ENCODE measurements at regions not wholly inside any gene's neighbourhood (a gene's known extent, or its start where the extent isn't known, plus 50 kb on each side); places are given as distances from the start of the nearest gene placed in this dataset.
A peak's percentile ranks its signal among the peaks of the same experiment; 100 is the strongest.

DNA sequence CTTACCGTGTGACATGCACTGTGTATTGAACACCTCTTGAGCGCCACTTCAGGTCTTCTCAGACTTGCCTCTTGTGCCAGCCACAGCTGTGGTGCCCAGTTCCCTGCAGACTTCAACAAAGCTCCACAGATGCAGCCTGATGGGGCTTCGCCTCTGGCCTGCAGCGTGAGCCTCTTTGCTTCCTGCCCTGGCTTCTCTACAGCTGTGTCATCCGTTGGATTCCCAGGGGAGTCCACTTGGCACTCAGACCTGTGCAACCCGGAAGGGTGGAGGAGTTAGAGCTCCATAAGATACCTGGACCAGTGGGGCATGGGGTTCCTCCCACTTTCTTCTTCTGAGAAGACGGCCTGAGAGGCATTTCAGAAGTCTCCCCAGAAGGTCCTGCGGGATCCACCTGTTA is 57.7 kb upstream of the BNIP2 start:
- TF ChIP-seq ELF4 (CRISPR knock-in tag; IDR thresholded peaks at IDR 0.05; ENCODE audit: low read depth) (no peak), NR1H2 (CRISPR knock-in tag; IDR thresholded peaks at IDR 0.05) (no peak)
- TF ChIP-seq, protein P1, sequence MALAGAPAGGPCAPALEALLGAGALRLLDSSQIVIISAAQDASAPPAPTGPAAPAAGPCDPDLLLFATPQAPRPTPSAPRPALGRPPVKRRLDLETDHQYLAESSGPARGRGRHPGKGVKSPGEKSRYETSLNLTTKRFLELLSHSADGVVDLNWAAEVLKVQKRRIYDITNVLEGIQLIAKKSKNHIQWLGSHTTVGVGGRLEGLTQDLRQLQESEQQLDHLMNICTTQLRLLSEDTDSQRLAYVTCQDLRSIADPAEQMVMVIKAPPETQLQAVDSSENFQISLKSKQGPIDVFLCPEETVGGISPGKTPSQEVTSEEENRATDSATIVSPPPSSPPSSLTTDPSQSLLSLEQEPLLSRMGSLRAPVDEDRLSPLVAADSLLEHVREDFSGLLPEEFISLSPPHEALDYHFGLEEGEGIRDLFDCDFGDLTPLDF (CRISPR knock-in tag; IDR thresholded peaks at IDR 0.05), result no peak
- POLR2A ChIA-PET, result no interaction called here
- CTCF ChIA-PET, result interaction anchor here (1.0 to 1.6 kb wide), 2 partner anchors 171 to 580 kb away, joined by 3 to 4 read pairs; no protein-coding TSS in a partner anchor
- H3K27ac Mint-ChIP-seq, result no peak overlapping the region
- peaks cover 23% of the 10 kb centered on the region for H3K9me3 Mint-ChIP-seq
- ATAC-seq (no peak), DNase-seq (ENCODE audit: low spot score) (no peak)
- peaks cover 8% of the 10 kb centered on the region; the same call in 1 of the 2 replicates for H3K27me3 Mint-ChIP-seq (ENCODE audit: low read depth)
- no peak overlapping the region for H3K4me3 Mint-ChIP-seq
- H3K4me1 Mint-ChIP-seq, result no peaks in the 10 kb centered on the region; the same call in 1 of the 2 replicates
- peaks cover 9% of the 10 kb centered on the region for H3K36me3 Mint-ChIP-seq

GRCh38 chr15:59741274-59741906 is 52.3 kb upstream of the BNIP2 start:
- ChIA-PET POLR2A (no interaction called here), CTCF (interaction anchor here (0.7 to 3.3 kb wide), 9 partner anchors 10 to 779 kb away, joined by 3 to 25 read pairs (median 4); no protein-coding TSS in a partner anchor)
- DNase-seq (ENCODE audit: low spot score), result peak; percentile 33
- H3K27me3 Mint-ChIP-seq (ENCODE audit: low read depth), result peaks cover 8% of the 10 kb centered on the region; the same call in 1 of the 2 replicates
- no peak overlapping the region for H3K4me3 Mint-ChIP-seq
- TF ChIP-seq TEAD1 (CRISPR knock-in tag; IDR thresholded peaks at IDR 0.05) (no peak), MYBL2 (CRISPR knock-in tag; IDR thresholded peaks at IDR 0.05) (no peak), FOXP1 (CRISPR knock-in tag; IDR thresholded peaks at IDR 0.05; ENCODE audit: borderline replicate concordance) (no peak), NR3C1 (CRISPR knock-in tag; conservative IDR thresholded peaks at IDR 0.05; ENCODE audit: low read depth) (no peak), FOXP4 (CRISPR knock-in tag; IDR thresholded peaks at IDR 0.05) (no peak), ZNF281 (CRISPR knock-in tag; IDR thresholded peaks at IDR 0.05) (no peak), SMAD4 (CRISPR knock-in tag; IDR thresholded peaks at IDR 0.05) (no peak), CREM (CRISPR knock-in tag; IDR thresholded peaks at IDR 0.05) (no peak), PRDM15 (CRISPR knock-in tag; IDR thresholded peaks at IDR 0.05) (no peak), ATF1 (CRISPR knock-in tag; IDR thresholded peaks at IDR 0.05) (no peak), ZNF138 (CRISPR knock-in tag; conservative IDR thresholded peaks at IDR 0.05) (no peak), STAT6 (CRISPR knock-in tag; conservative IDR thresholded peaks at IDR 0.05; ENCODE audit: low read depth) (no peak)
- TF ChIP-seq, protein P2, sequence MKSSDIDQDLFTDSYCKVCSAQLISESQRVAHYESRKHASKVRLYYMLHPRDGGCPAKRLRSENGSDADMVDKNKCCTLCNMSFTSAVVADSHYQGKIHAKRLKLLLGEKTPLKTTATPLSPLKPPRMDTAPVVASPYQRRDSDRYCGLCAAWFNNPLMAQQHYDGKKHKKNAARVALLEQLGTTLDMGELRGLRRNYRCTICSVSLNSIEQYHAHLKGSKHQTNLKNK (CRISPR knock-in tag; IDR thresholded peaks at IDR 0.05), result no peak
- TF ChIP-seq, protein P3, sequence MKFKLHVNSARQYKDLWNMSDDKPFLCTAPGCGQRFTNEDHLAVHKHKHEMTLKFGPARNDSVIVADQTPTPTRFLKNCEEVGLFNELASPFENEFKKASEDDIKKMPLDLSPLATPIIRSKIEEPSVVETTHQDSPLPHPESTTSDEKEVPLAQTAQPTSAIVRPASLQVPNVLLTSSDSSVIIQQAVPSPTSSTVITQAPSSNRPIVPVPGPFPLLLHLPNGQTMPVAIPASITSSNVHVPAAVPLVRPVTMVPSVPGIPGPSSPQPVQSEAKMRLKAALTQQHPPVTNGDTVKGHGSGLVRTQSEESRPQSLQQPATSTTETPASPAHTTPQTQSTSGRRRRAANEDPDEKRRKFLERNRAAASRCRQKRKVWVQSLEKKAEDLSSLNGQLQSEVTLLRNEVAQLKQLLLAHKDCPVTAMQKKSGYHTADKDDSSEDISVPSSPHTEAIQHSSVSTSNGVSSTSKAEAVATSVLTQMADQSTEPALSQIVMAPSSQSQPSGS (CRISPR knock-in tag; IDR thresholded peaks at IDR 0.05; ENCODE audit: borderline replicate concordance, low read depth), result no peak
- H3K36me3 Mint-ChIP-seq, result peaks cover 9% of the 10 kb centered on the region
- H3K9me3 Mint-ChIP-seq, result peaks cover 23% of the 10 kb centered on the region
- ATAC-seq, result peak; percentile 91
- H3K27ac Mint-ChIP-seq, result no peak overlapping the region
- no peaks in the 10 kb centered on the region for H3K4me1 Mint-ChIP-seq

All from WTC11 (cell line).